Motor neuron (in vitro differentiated cells): ENCODE measurements at regions not wholly inside any gene's neighbourhood (a gene's known extent, or its start where the extent isn't known, plus 50 kb on each side); places are given as distances from the start of the nearest gene placed in this dataset.

Source experiments
- ATAC-seq, 8 experiments: fragments of 200-7000 bp; cut with Tn5 transposase; replicated peaks in 6 of 8; 2 replicates each; pipeline ENCODE4 v1.8.0; 2021; ENCODE audit warnings: mild to moderate bottlenecking in 8 of 8, moderate library complexity in 8 of 8
- H3K27ac ChIP-seq, 2 donors: fragments of 250-450 bp; sonication (Bioruptor Pico); 2 replicates each; pipeline ENCODE4 v1.9.0; 2021; ENCODE audit warnings: antibody characterized with exemption in 2 of 2, mild to moderate bottlenecking in 2 of 2, moderate library complexity in 1 of 2
- H3K4me1 ChIP-seq, 2 donors: fragments of 250-450 bp; sonication (Bioruptor Pico); replicated peaks in 1 of 2; 2 replicates each; pipeline ENCODE4 v1.6.1; 2021; ENCODE audit warnings: antibody characterized with exemption in 2 of 2, mild to moderate bottlenecking in 2 of 2, moderate library complexity in 1 of 2
- H3K4me3 ChIP-seq, 5 donors: fragments of 250-450 bp; sonication (Bioruptor Pico); 2 replicates each; pipeline ENCODE4 v1.9.0; 2021; ENCODE audit warnings: antibody characterized with exemption in 5 of 5, mild to moderate bottlenecking in 5 of 5, moderate library complexity in 4 of 5
- WGBS, 10 experiments: fragments of 450-650 bp; shearing (Covaris generic); methylation state at CpG; one replicate each; pipeline ENCODE4 v1.0.0; 2022; 5-methylcytosine and 5-hydroxymethylcytosine counted together
- in situ Hi-C, 9 experiments: fragments of 400-800 bp; cut with MboI; loops; one replicate each; pipeline ENCODE4 v1.15.0; 2021; ENCODE audit warnings: low sequenced_read_pairs in 9 of 9, low pct_unique_long_range_greater_than_20kb in 2 of 9; ENCODE audit not compliant: unreplicated experiment in 9 of 9

- H3K4me3 ChIP-seq: no peak overlapping the region
- ATAC-seq: no peak
- in situ Hi-C loops: no loop called here
- no peak overlapping the region for H3K27ac ChIP-seq
- no peaks in the 10 kb centered on the region for H3K4me1 ChIP-seq
These were observed 142.9 kb upstream of the NR3C1 start for GRCh38 chr5:143546394-143546793.

GRCh38 chr5:143544606-143545005, 141.1 kb upstream of the NR3C1 start:
- H3K4me3 ChIP-seq: no peak overlapping the region
- no peaks in the 10 kb centered on the region for H3K4me1 ChIP-seq
- ATAC-seq: no peak
- in situ Hi-C loops: no loop called here
- no peak overlapping the region for H3K27ac ChIP-seq

GRCh38 chr5:143543358-143544255, 140.1 kb upstream of the NR3C1 start:
- Histone ChIP-seq H3K4me3 (no peak overlapping the region), H3K27ac (no peak overlapping the region), H3K4me1 (no peaks in the 10 kb centered on the region)
- ATAC-seq: peak in 2 of 8 experiments; percentile 22 to 52
- in situ Hi-C loops: no loop called here
- WGBS, 10 experiments: 58 to 100% (median 80%) methylated on average over 1 to 2 of the region's 2 CpGs; no CpG with 5 or more reads in 1 of the 10 experiments

GRCh38 chr5:143542798-143543144, 139.3 kb upstream of the NR3C1 start:
- no peak for ATAC-seq

GRCh38 chr5:143541943-143542797, 138.7 kb upstream of the NR3C1 start:
- in situ Hi-C loops: no loop called here
- WGBS, 10 experiments: 60 to 100% (median 79%) methylated on average over 1 to 6 of the region's 6 CpGs
- no peak for ATAC-seq
- no peak overlapping the region for H3K4me3 ChIP-seq
- no peaks in the 10 kb centered on the region for H3K4me1 ChIP-seq
- H3K27ac ChIP-seq: no peak overlapping the region

More at GRCh38 chr5:143542798-143543144, 139.3 kb upstream of the NR3C1 start:
- no peaks in the 10 kb centered on the region for H3K4me1 ChIP-seq
- in situ Hi-C loops: no loop called here
- H3K27ac ChIP-seq: no peak overlapping the region
- WGBS, 10 experiments: 50 to 100% (median 93%) methylated on average over 1 to 3 of the region's 3 CpGs; no CpG with 5 or more reads in 1 of the 10 experiments
- H3K4me3 ChIP-seq: no peak overlapping the region

- H3K4me1 ChIP-seq: peaks cover 0 to 4% of the 10 kb centered on the region in 2 donors
- no peak overlapping the region for H3K27ac ChIP-seq
- H3K4me3 ChIP-seq: no peak overlapping the region
- no peak for ATAC-seq
- in situ Hi-C loops: no loop called here
These were observed 136.3 kb upstream of the NR3C1 start for GRCh38 chr5:143539742-143540141.

GRCh38 chr5:143537056-143537455, 133.6 kb upstream of the NR3C1 start:
- WGBS, 10 experiments: 56 to 100% (median 86%) methylated on average over 1 to 2 of the region's 2 CpGs; no CpG with 5 or more reads in 1 of the 10 experiments
- Histone ChIP-seq H3K4me3 (no peak overlapping the region), H3K27ac (no peak overlapping the region), H3K4me1 (peaks cover 0 to 9% of the 10 kb centered on the region in 2 donors)
- in situ Hi-C loops: no loop called here
- ATAC-seq: no peak

- peak in 2 of 8 experiments; percentile 87 to 93 for ATAC-seq
- 30 to 100% (median 90%) methylated on average over 1 to 3 of the region's 3 CpGs; no CpG with 5 or more reads in 5 of the 10 experiments for WGBS, 10 experiments
- in situ Hi-C loops: no loop called here
- Histone ChIP-seq H3K4me3 (no peak overlapping the region), H3K27ac (no peak overlapping the region), H3K4me1 (peaks cover 0 to 9% of the 10 kb centered on the region in 2 donors)
These were observed 132.9 kb upstream of the NR3C1 start for GRCh38 chr5:143536364-143536763.

- in situ Hi-C loops: no loop called here
These were observed 131.3 kb upstream of the NR3C1 start for GRCh38 chr5:143534761-143535154.

GRCh38 chr5:143533978-143534760, 130.7 kb upstream of the NR3C1 start:
- no peak overlapping the region for H3K27ac ChIP-seq
- H3K4me1 ChIP-seq: peaks cover 0 to 9% of the 10 kb centered on the region in 2 donors
- no peak overlapping the region for H3K4me3 ChIP-seq
- 67 to 100% (median 86%) methylated on average over 1 to 3 of the region's 3 CpGs; no CpG with 5 or more reads in 4 of the 10 experiments for WGBS, 10 experiments
- ATAC-seq: no peak
- in situ Hi-C loops: no loop called here

More at GRCh38 chr5:143534761-143535154, 131.3 kb upstream of the NR3C1 start:
- H3K4me1 ChIP-seq: peaks cover 0 to 9% of the 10 kb centered on the region in 2 donors
- 58 to 100% (median 71%) methylated on average over 1 to 5 of the region's 6 CpGs; no CpG with 5 or more reads in 2 of the 10 experiments for WGBS, 10 experiments
- peak in 3 of 8 experiments; percentile 31 to 66 (median 32) for ATAC-seq
- no peak overlapping the region for H3K27ac ChIP-seq
- H3K4me3 ChIP-seq: no peak overlapping the region

- WGBS, 10 experiments: 40 to 100% (median 61%) methylated on average over 1 to 3 of the region's 3 CpGs; no CpG with 5 or more reads in 3 of the 10 experiments
- Histone ChIP-seq H3K4me3 (no peak overlapping the region), H3K27ac (no peak overlapping the region), H3K4me1 (peaks cover 0 to 9% of the 10 kb centered on the region in 2 donors)
- ATAC-seq: no peak
- in situ Hi-C loops: no loop called here
These were observed 130.0 kb upstream of the NR3C1 start for GRCh38 chr5:143533475-143533874.

- peak in 5 of 8 experiments; percentile 16 to 62 (median 49) for ATAC-seq
- in situ Hi-C loops: no loop called here
- WGBS, 10 experiments: 63 to 100% (median 93%) methylated on average over 1 to 4 of the region's 4 CpGs; no CpG with 5 or more reads in 5 of the 10 experiments
These were observed 124.3 kb upstream of the NR3C1 start for GRCh38 chr5:143527808-143528207.

More at GRCh38 chr5:143527808-143528207, 124.3 kb upstream of the NR3C1 start:
- Histone ChIP-seq H3K27ac (no peak overlapping the region), H3K4me3 (no peak overlapping the region), H3K4me1 (no peaks in the 10 kb centered on the region)
